HEK293 (cell line): ENCODE measurements at regions not wholly inside any gene's neighbourhood (a gene's known extent, or its start where the extent isn't known, plus 50 kb on each side); places are given as distances from the start of the nearest gene placed in this dataset.
A peak's percentile ranks its signal among the peaks of the same experiment; 100 is the strongest.

Experiments used
- CTCF ChIA-PET: fragments of 350-600 bp; formaldehyde crosslinking; extraction: SDS; loops from one replicate; lab custom pipeline; 2021; ENCODE audit warnings: antibody characterized with exemption; lab: Yijun Ruan, JAX
- POLR2A ChIA-PET: fragments of 300-600 bp; formaldehyde crosslinking; extraction: SDS; loops from one replicate; lab custom pipeline; 2020; ENCODE audit warnings: antibody characterized with exemption, inconsistent platforms; lab: Yijun Ruan, JAX
- H3K27ac ChIP-seq: fragments of 200-500 bp; sonication (Bioruptor generic); 2 replicates; pipeline ENCODE4 v1.5.1; 2014; ENCODE audit warnings: low read depth, low read length, control low read depth, inconsistent platforms; ENCODE audit errors: extremely low read depth
- H3K36me3 ChIP-seq, 2 experiments: fragments of 200-500 bp in 1 of 2; sonication (Bioruptor generic) in 1 of 2; 1 replicate in 1 of 2; 2 replicates in 1 of 2; pipeline ENCODE4 v1.5.1; 2014 to 2017; ENCODE audit warnings: inconsistent platforms in 2 of 2, low read length in 2 of 2; ENCODE audit not compliant: control insufficient read depth in 2 of 2, insufficient read depth in 1 of 2
- H3K4me1 ChIP-seq: fragments of 200-500 bp; sonication (Bioruptor generic); 2 replicates; pipeline ENCODE4 v1.5.1; 2014; ENCODE audit warnings: mild to moderate bottlenecking, low read length, inconsistent platforms; ENCODE audit not compliant: control insufficient read depth, insufficient read depth
- H3K4me3 ChIP-seq: 2 replicates; pipeline ENCODE4 v1.5.1; 2011; ENCODE audit warnings: low read depth, mild to moderate bottlenecking, control low read depth, low read length, moderate library complexity
- H3K9me3 ChIP-seq: fragments of 200-500 bp; sonication (Bioruptor generic); 2 replicates; pipeline ENCODE4 v1.5.1; 2014; ENCODE audit warnings: low read depth, low read length, inconsistent platforms; ENCODE audit not compliant: control insufficient read depth, insufficient read depth
- GLIS1 ChIP-seq: fragments of 450-650 bp; formaldehyde crosslinking; IDR thresholded peaks from 2 replicates; pipeline ENCODE4 v1.5.1; 2016; ENCODE audit warnings: missing biosample characterization, missing genetic modification characterization
- KLF16 ChIP-seq: fragments of 450-650 bp; formaldehyde crosslinking; IDR thresholded peaks from 2 replicates; pipeline ENCODE4 v1.5.1; 2017; ENCODE audit warnings: missing biosample characterization, missing genetic modification characterization
- PRDM4 ChIP-seq: fragments of 450-650 bp; formaldehyde crosslinking; IDR thresholded peaks from 2 replicates; pipeline ENCODE4 v1.5.1; 2017; ENCODE audit warnings: missing biosample characterization, missing genetic modification characterization
- TSHZ1 ChIP-seq: fragments of 450-650 bp; formaldehyde crosslinking; IDR thresholded peaks from 2 replicates; pipeline ENCODE4 v1.5.1; 2016; ENCODE audit warnings: missing biosample characterization, missing genetic modification characterization, borderline replicate concordance
- ZBTB7A ChIP-seq: fragments of 450-650 bp; formaldehyde crosslinking; IDR thresholded peaks from 2 replicates; pipeline ENCODE4 v1.5.1; 2016; ENCODE audit warnings: low read depth, missing biosample characterization, missing genetic modification characterization
- ZFP37 ChIP-seq: fragments of 450-650 bp; formaldehyde crosslinking; IDR thresholded peaks from 2 replicates; pipeline ENCODE4 v1.5.1; 2016; ENCODE audit warnings: missing biosample characterization, missing genetic modification characterization
- ZNF114 ChIP-seq: fragments of 450-650 bp; formaldehyde crosslinking; IDR thresholded peaks from 2 replicates; pipeline ENCODE4 v1.5.0; 2017; ENCODE audit warnings: missing biosample characterization, missing genetic modification characterization
- ZNF132 ChIP-seq: fragments of 450-650 bp; formaldehyde crosslinking; IDR thresholded peaks from 2 replicates; pipeline ENCODE4 v1.5.1; 2017; ENCODE audit warnings: missing biosample characterization, missing genetic modification characterization, borderline replicate concordance
- ZNF155 ChIP-seq: fragments of 450-650 bp; formaldehyde crosslinking; IDR thresholded peaks from 2 replicates; pipeline ENCODE4 v1.5.1; 2016; ENCODE audit warnings: missing biosample characterization, missing genetic modification characterization
- ZNF184 ChIP-seq: fragments of 450-650 bp; IDR thresholded peaks from 2 replicates; pipeline ENCODE4 v1.5.1; 2018; ENCODE audit warnings: missing biosample characterization, mild to moderate bottlenecking, missing genetic modification characterization
- ZNF211 ChIP-seq: fragments of 450-650 bp; formaldehyde crosslinking; IDR thresholded peaks from 2 replicates; pipeline ENCODE4 v1.5.1; 2016; ENCODE audit warnings: low read depth, missing biosample characterization, missing genetic modification characterization
- ZNF426 ChIP-seq: fragments of 450-650 bp; formaldehyde crosslinking; IDR thresholded peaks from 2 replicates; pipeline ENCODE4 v1.5.1; 2017; ENCODE audit warnings: missing biosample characterization, missing genetic modification characterization, mild to moderate bottlenecking, inconsistent platforms, moderate library complexity
- ZNF514 ChIP-seq: fragments of 450-650 bp; formaldehyde crosslinking; IDR thresholded peaks from 2 replicates; pipeline ENCODE4 v1.5.1; 2016; ENCODE audit warnings: missing biosample characterization, missing genetic modification characterization
- ZNF580 ChIP-seq: fragments of 450-650 bp; formaldehyde crosslinking; IDR thresholded peaks from 2 replicates; pipeline ENCODE4 v1.5.1; 2016; ENCODE audit warnings: missing biosample characterization, missing genetic modification characterization
- ZNF585B ChIP-seq: fragments of 450-650 bp; formaldehyde crosslinking; IDR thresholded peaks from 2 replicates; pipeline ENCODE4 v1.5.1; 2016; ENCODE audit warnings: missing biosample characterization, missing genetic modification characterization
- ZNF692 ChIP-seq: fragments of 450-650 bp; formaldehyde crosslinking; IDR thresholded peaks from 2 replicates; pipeline ENCODE4 v1.5.1; 2016; ENCODE audit warnings: missing biosample characterization, missing genetic modification characterization
- ZNF704 ChIP-seq: fragments of 450-650 bp; formaldehyde crosslinking; IDR thresholded peaks from 2 replicates; pipeline ENCODE4 v1.5.1; 2016; ENCODE audit warnings: missing biosample characterization, missing genetic modification characterization
- ZNF76 ChIP-seq: fragments of 450-650 bp; formaldehyde crosslinking; IDR thresholded peaks from 2 replicates; pipeline ENCODE4; 2016; ENCODE audit warnings: low read depth, missing biosample characterization, missing genetic modification characterization, borderline replicate concordance

- TF ChIP-seq PRDM4 (tag by site-specific recombination): no peak
These were observed 213.6 kb upstream of the TBX20 start (continued) for GRCh38 chr7:35467456-35467978.

- CTCF ChIA-PET: no interaction called here
- no peaks in the 10 kb centered on the region for H3K36me3 ChIP-seq
- no peak for TF ChIP-seq ZNF585B (tag by site-specific recombination)
- no peak for TF ChIP-seq ZNF76 (tag by site-specific recombination)
- TF ChIP-seq ZNF692 (tag by site-specific recombination): peak; percentile 84
- TF ChIP-seq KLF16 (tag by site-specific recombination): no peak
- no peak for TF ChIP-seq TSHZ1 (tag by site-specific recombination)
These were observed 212.0 kb upstream of the TBX20 start for GRCh38 chr7:35465791-35466336.

GRCh38 chr7:35463751-35464150, 209.9 kb upstream of the TBX20 start:
- H3K4me3 ChIP-seq: no peak overlapping the region
- H3K9me3 ChIP-seq: no peaks in the 10 kb centered on the region
- ChIA-PET POLR2A (no interaction called here), CTCF (no interaction called here)
- H3K4me1 ChIP-seq: no peaks in the 10 kb centered on the region
- TF ChIP-seq ZBTB7A (tag by site-specific recombination) (no peak), ZFP37 (tag by site-specific recombination) (no peak), ZNF132 (tag by site-specific recombination) (no peak), ZNF426 (tag by site-specific recombination) (no peak), ZNF211 (no peak), ZNF155 (tag by site-specific recombination) (no peak), ZNF580 (no peak), ZNF514 (tag by site-specific recombination) (no peak), ZNF184 (tag by site-specific recombination) (no peak), GLIS1 (tag by site-specific recombination) (no peak), ZNF704 (tag by site-specific recombination) (no peak), ZNF114 (tag by site-specific recombination) (no peak)
- TF ChIP-seq, all 188 proteins: peak for 0
- no peak overlapping the region for H3K27ac ChIP-seq
- H3K36me3 ChIP-seq: no peaks in the 10 kb centered on the region

More at GRCh38 chr7:35465791-35466336, 212.0 kb upstream of the TBX20 start:
- no peak overlapping the region for H3K4me3 ChIP-seq
- no peak overlapping the region for H3K27ac ChIP-seq
- POLR2A ChIA-PET: no interaction called here
- H3K4me1 ChIP-seq: no peaks in the 10 kb centered on the region
- no peaks in the 10 kb centered on the region for H3K9me3 ChIP-seq
